Gastrocnemius medialis (tissue), 4 donors: ENCODE measurements at regions not wholly inside any gene's neighbourhood (a gene's known extent, or its start where the extent isn't known, plus 50 kb on each side); places are given as distances from the start of the nearest gene placed in this dataset.

Experiments used
- POLR2A ChIP-seq, 2 donors: fragments of 450-650 bp; IDR thresholded peaks; one replicate each; pipeline ENCODE4 v1.6.1; 2017; ENCODE audit warnings: antibody characterized with exemption in 2 of 2, mild to moderate bottlenecking in 2 of 2, moderate library complexity in 2 of 2
- TF ChIP-seq, protein P1 (sequence below), 5 experiments: fragments of 450-650 bp in 3 of 5; fragments of 200-600 bp in 2 of 5; sonication (generic) in 2 of 5; IDR thresholded peaks in 4 of 5; conservative IDR thresholded peaks in 1 of 5; 1 replicate in 4 of 5; 2 replicates in 1 of 5; pipeline ENCODE4 v1.5.1; 2016 to 2019; ENCODE audit warnings: antibody characterized with exemption in 5 of 5, mild to moderate bottlenecking in 3 of 5, moderate library complexity in 3 of 5

DNA sequence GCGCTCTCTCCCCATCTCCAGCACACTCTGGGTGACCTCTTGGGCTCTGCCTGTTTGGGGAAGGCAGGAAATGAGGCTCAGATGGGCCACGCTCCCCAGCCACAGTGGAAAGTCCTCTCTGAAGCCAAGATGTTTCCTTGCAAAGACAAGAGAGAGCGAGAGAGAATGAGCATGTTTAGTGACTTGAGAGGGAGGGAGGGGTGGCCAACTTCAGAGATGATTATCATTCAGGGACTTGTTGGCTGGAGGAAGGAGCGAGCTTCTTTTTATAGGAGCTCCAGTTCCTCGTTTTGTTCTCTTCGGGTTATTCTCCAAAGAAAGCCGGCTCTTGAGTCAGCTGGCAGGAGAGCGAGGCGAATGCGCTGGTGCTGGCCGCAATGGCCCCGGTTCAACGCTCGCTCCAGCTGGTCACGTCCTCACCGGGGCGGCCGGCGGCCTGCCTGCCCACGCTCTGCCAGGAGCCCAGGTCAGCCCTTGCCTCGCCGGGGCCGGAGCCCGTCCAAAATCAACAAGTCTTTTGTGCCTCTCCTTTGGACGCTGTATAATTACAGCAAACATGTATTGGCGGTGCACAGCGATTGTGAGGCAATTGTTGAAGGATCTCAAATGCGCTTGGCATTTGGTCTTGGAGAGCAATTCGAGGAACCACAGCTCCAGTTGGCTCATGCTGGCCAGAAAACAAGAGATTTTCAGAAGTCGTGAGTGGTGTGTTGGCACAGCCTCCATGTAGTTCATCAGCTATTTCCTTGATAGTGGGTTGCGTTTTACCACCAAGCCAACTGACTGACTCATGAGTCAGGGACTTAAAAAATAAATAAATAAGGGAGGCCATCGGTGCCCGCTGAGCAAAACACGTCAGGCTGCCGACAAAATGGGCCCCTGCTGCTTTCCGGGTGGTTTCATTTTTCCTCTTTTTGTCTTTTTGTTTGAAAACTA lies 288.6 kb downstream of the UACA start:
- TF ChIP-seq, protein P1, sequence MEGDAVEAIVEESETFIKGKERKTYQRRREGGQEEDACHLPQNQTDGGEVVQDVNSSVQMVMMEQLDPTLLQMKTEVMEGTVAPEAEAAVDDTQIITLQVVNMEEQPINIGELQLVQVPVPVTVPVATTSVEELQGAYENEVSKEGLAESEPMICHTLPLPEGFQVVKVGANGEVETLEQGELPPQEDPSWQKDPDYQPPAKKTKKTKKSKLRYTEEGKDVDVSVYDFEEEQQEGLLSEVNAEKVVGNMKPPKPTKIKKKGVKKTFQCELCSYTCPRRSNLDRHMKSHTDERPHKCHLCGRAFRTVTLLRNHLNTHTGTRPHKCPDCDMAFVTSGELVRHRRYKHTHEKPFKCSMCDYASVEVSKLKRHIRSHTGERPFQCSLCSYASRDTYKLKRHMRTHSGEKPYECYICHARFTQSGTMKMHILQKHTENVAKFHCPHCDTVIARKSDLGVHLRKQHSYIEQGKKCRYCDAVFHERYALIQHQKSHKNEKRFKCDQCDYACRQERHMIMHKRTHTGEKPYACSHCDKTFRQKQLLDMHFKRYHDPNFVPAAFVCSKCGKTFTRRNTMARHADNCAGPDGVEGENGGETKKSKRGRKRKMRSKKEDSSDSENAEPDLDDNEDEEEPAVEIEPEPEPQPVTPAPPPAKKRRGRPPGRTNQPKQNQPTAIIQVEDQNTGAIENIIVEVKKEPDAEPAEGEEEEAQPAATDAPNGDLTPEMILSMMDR (IDR thresholded peaks at IDR 0.05 in 4 of 5, conservative IDR thresholded peaks at IDR 0.05 in 1 of 5) = no peak
- TF ChIP-seq POLR2A (IDR thresholded peaks at IDR 0.05) = no peak
